Hypothalamus (tissue), 51 donors: ENCODE measurements at regions not wholly inside any gene's neighbourhood (a gene's known extent, or its start where the extent isn't known, plus 50 kb on each side); places are given as distances from the start of the nearest gene placed in this dataset.
"Not testable (repeated sequence)": the region's sequence is repeated elsewhere in the genome, so short reads cannot be mapped to it uniquely, and the experiment has no call there.

ENCODE experiments used
- DNase-seq, 51 donors: peaks; one replicate each; lab custom pipeline; 2025; lab: John Stamatoyannopoulos, UW

GRCh38 chr3:43818229-43818628 lies 127.5 kb downstream of the ABHD5 start:
- no peak for DNase-seq

DNA sequence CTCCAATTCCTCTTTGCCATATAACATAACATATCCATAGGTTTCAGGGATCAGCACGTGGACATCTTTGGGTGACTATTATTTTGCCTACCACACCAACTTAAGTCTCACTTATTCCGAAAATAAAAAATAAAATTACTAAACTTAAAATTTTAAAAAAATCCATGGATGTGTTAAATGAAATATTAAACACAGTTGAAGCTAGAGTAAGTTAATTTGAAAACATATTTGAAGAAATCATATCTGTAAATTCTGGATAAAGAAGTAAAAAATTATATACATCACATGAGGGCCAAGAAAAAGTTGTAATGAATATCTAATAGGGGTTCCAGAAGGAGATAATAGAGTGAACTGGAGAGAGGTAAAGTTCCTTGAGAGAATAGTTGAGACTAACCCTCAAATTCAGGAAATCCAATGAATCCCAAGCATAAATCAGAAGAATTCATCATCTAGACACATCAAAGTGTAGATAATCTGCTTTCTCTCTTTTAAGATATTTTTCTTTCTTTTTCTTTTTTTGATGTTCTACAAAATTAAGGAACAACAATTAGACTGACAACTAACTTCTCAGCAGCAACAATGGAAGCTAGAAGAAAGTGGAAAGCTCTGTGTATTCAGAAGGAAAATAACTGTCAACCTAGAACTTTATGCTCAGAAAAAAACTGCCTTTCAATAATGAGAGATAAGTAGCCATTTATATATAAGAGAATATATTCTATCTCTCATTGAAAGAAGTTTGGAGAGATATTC lies 147.4 kb downstream of the ABHD5 start:
- DNase-seq, result no peak

GRCh38 chr3:43838877-43839276 lies 148.1 kb downstream of the ABHD5 start:
- DNase-seq, result no peak

DNA sequence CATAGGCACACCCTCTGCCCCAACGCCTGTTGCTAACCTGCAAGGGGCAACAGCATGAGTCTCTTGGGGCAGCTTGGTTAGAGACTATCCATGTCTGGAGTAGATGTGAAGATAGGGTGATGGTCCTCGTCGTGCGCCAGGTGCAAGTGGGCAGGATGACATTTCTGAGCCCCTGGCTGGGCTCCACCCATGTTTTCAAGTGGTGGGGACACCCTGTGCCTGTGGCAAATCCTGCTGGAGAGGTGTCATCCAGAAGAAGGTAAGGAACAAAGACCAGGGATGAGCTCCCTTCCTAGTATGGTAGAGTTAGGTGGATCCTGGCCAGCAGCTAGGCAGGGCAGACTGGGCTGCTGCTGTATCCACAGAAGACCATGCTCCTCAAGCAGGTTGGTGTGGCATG lies 152.6 kb downstream of the ABHD5 start:
- no peak for DNase-seq

GRCh38 chr3:43844757-43845156 lies 154.0 kb downstream of the ABHD5 start:
- no peak for DNase-seq

DNA sequence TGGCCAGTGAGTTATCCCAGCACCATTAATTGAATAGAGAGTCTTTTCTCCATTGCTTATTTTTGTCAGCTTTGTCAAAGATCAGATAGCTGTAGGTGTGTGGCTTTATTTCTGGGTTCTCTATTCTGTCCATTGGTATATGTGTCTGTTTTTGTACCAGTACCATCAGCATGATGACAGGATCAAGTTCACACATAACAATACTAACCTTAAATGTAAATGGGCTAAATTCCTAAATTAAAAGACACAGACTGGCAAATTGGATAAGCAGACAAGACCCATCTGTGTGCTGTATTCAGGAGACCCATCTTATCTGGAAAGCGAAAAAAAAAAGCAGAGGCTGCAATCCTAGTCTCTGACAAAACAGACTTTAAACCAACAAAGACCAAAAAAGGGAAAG lies 154.8 kb downstream of the ABHD5 start:
- DNase-seq, result not testable (repeated sequence)

DNA sequence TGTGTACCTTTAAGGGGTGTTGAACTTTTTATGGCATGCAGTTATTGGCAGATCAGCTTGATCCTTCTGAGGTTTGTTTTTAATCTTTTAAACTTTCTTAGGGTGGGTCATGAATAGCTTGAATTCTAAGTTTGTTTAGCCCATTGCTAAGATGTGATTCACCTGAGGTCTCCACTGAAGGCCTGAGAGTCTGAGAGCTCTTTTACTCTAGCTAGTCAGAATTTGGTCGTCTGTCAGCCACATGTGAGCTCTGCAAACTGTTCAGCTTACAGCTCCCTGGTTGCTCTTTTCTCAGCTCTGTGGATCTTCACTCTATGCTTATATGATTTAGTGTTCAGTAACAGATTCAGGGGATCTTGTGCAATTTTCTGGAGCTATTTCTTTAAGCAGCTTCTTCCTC lies 161.3 kb downstream of the ABHD5 start:
- DNase-seq, result no peak

DNA sequence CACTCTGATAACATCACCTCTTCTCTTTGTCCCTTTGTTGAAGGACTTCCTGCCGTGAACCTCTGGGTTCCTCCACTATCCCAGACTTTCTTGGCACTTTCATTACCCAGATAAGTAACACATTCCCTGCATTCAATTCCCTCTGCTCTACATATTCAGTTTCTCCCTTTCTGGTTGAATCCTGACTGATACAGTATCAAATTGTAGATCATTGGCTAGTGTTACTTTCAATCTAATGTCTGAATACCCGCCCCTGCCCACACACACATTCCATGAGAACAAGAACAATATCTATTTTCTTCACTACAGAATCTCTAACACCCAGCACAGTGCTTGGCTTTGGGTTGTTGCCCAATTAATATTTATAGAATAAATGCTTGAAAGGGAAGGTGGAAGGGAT lies 163.5 kb downstream of the ABHD5 start:
- DNase-seq, result no peak

- DNase-seq, result no peak
Observed at GRCh38 chr3:43854916-43855315, 164.2 kb downstream of the ABHD5 start.

DNA sequence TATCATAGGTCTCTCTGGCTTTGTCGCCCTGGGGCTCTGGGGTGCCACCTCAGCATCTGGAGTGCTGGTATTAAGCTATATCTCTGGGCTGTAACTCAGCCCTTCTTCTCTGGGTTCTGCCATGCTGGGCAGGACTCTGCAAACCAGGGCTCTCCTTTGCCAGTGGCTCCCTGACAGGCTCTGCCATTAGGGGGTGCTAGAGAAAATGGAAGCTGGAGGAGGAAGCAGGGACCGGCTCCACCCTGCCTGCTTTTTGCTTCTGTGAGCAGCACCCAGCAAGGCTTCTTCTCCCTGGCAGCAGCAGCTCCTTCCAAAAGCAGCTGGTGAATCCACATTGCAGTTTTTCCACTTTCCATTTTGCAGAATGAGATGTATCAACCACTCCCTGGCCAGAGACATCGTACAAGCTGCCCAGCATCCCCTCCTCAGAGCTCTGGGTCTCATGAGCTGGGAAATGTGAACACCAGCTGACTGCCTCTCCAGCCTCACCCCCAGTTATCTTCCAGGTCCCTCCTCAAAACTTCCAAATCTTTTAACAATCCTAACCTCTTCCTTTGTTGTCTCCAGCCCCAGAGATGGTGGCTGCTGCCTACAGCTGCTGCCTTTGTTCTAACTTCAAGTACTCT lies 165.0 kb downstream of the ABHD5 start:
- peak in 32 of 51 donors; percentile 1 to 60 (median 22) for DNase-seq

DNA sequence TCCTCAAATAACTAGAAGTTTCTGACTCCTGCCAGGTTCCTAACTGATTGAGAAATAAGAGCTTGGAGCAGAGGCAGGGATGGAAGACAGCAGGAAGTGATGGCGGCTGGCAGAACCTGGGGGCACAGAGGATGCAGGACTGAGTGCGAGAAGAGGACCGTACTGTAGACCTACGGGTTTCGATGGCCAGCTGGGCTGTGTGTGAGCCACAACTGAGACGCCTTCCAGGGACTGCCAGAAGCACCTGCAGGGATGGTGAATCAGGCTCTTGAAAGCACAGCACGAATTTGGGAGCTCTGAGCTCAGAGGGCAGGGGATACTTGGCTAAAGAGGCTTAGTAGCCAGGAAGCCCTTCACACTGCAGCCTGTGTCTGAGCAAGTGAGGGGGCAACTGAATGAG lies 165.6 kb downstream of the ABHD5 start:
- DNase-seq, result peak in 1 of 51 donors; percentile 20

- DNase-seq, result no peak
Observed at GRCh38 chr3:43856761-43857160, 166.0 kb downstream of the ABHD5 start.

GRCh38 chr3:43857361-43858293 lies 166.9 kb downstream of the ABHD5 start:
- no peak for DNase-seq

GRCh38 chr3:43858294-43858701 lies 167.6 kb downstream of the ABHD5 start:
- no peak for DNase-seq

DNA sequence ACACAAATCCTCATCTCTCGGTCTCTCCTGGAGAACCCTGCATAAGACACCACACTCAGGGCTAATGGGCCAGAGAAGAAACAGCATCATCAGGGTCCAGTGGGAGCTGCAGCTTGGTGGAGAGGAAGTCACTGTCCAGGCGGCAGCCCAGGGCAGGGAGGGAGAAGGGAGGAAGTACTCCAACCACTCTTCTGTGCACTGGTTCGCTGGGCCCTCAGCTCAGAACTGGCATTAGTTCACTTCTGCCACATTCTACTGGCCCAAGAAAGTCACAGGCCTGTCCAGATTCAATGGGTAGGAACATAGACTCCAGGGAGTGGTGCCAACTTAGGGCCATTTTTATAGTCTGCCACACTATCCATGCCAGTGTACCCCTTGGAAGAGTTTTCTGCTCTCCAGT lies 169.0 kb downstream of the ABHD5 start:
- DNase-seq, result no peak

DNA sequence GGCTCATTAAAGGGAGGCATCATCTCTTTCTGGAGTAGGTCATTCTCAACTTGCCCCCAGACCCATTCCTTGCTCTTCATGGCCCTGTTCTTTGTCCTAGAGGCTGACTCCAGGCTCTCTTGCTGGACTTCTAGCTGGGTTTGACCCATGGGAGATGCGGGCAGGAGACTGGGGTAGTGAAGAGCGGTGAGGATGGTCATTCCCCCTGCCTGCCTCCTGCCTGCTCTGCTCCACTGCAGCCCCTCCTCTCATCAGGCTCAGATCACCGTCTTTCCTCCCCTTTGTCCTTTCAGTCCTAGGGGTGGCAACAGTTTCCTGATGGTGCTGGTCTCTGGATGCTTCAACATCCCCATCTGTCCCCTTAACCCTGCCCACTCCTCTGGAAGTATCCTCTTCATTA lies 170.9 kb downstream of the ABHD5 start:
- DNase-seq, result no peak

DNA sequence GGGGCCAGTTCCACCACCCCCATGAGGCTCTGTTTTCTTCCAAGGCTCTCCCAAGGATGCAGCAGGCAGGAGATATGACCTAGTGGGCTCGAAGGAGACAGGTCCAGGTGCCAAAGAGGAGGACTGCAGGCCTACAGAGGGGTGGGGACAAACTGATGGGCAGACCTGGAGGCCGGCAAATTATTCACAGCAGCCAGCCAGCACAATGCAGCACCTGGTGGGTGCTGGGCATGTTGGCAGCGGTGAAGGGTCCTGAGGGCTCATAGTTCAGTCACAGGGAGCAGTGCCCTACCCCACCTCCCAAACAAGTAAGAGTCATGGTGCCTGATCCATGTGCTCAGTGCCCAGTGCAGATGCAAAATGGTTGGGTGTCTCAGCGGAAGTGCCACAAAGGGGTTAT lies 171.7 kb downstream of the ABHD5 start:
- no peak for DNase-seq

GRCh38 chr3:43862992-43863805 lies 172.5 kb downstream of the ABHD5 start:
- DNase-seq, result no peak

GRCh38 chr3:43863966-43864933 lies 173.5 kb downstream of the ABHD5 start:
- DNase-seq, result no peak
